ENCODE measurements at regions not wholly inside any gene's neighbourhood (a gene's known extent, or its start where the extent isn't known, plus 50 kb on each side); places are given as distances from the start of the nearest gene placed in this dataset.

GRCh38 chr12:4223273-4223845 is 50.2 kb upstream of the CCND2 start:
- peak; percentile 39 for DNase-seq

DNA sequence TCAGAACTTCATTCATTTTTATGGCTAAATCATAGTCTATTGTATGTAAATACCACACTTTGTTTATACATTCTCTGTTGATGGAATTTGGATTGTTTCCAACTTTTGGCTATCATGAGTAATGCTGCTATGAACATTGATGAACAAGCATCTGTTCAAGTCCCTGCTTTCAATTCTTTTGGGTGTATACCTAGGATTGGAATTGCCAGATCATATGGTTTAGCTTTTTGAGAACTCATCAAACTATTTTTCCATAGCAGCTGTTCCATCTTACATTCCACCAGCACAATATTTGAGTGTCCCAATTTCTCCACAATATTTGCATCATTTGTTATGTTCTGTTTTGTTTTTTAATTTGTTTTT is 52.3 kb upstream of the CCND2 start:
- DNase-seq = peak; percentile 78

DNA sequence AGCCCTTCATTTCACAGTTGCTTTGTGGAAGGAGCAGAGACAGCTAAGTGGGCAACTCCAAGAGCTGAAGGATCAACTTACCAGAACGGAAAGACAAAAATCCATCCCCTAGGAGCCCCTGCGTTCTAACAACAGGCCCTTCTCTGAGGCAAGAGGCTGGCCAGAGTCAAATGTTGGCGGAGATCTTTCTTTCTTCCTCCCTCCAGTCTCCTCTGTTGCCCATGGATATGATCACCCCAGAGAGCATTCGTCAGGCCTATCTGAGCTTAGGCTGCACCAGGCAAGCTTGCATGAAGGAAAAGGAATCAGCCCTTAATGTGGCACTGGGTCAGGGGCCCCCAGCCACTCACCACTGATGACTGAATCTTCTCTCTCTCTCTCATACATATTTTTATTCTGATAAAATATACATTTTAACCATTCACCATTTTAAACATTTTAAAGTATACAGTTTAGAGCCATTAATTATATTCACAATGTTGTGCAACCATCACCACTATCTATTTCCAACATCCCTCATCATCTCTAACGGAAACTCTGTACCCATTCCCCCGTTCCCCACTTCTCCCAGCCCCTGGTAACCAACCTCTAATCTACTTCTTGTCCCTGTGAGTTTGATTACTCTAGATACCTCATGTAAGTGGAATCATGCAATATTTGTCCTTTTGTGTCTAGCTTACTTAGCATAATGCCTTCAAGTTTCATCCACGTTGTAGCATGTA is 52.9 kb upstream of the CCND2 start:
- DNase-seq = peak; percentile 63

DNA sequence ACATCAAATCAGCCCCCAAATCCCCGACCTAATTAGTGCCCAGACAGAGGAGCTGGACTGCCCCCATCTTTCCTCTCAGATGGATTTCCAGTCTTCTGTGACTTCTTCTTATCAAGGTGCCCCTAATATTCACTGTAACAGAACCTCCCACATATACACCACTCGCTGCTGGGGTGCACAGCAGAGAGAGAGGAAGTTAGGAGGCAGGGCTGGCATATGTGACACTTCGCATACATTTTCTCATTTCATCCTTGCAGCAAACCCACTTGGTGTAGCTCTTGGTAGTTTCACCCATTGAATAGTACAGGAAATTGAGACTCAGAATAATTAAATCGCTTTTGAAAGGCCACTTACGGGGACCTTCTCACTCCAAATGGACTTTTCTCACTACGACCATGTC is 56.5 kb upstream of the CCND2 start:
- DNase-seq = peak; percentile 39

DNA sequence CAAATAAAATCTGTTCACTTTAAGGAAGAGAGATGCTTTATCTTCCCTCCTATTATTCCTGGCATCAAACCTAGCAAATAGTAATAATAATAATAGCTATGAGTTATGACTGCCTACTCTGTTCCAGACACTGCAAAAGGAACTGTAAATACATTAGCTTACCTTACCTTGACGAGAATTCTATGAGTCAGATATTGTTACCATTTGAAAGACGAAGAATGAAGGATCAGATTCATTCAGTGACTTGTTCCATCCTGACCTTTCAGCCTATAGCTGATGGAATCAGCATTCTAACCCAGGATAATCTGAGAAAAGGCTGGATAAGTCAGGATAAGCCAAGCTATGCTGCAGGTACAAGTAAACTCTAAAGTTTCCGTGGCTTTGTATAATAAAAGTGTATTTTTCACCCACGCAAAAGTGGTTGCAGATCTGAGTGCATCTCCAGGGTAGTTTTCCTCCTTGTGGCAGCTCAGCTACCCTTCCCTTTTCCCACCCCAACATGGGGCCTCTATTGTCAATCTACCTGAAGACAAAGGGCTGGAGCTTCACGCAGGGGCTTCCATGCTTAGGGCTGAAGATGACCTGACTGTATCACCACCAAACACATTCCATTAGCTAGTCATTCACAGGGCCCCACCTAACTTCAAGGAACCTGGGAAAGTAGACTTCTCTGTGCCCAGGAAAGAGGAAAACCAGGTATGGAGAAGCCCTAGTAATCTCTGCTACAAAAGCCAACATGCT is 57.2 kb upstream of the CCND2 start:
- no peak for DNase-seq

DNA sequence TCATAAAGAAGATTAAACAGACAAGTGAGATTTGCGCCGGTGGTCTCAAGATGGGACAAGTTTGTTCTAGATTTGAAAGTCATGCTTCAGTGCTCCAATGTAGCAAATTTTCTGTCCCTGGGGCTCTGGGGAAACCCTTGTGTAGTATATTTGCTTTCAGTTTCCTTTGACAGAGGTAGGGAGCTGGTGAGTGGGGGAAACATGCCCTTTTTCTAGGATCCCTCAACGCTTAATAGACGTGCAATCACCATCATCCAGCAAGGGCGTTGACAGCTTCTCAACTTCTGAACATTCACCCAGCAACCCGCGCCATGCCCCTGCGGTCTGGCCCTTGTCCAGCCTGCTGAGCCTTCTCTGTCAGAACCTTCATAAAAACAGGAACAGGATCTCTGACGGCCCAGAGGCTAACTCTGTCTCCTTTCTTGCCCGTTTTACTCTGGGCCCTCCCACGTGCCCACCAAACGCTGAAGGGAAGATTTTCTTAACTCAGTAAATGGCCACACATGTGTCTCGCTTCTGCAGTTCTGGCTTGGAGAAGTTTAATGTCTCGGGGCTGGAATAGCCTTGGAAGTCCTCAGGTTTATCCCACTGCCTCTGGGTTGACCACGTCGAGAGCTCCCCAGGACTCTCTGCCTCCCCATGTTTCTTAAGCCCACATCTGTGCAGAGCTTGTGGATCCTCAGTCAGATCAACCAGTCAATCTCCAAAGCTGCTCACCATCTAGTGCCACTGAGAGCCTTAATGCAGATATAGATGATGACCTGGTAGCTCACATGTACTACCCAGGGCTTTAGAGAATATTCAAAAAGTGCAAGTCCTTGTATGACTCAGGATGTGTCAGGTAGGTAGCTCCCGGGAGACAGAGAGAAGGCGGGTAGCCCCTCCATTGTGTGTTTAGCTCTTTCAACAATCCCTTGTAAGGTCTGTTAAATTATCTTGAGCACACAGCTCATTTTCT is 58.1 kb upstream of the CCND2 start:
- DNase-seq = peak; percentile 99

GRCh38 chr12:4214877-4215228 is 58.7 kb upstream of the CCND2 start:
- DNase-seq = no peak

- no peak for DNase-seq
These were observed 60.1 kb upstream of the CCND2 start for GRCh38 chr12:4213471-4213870.

DNA sequence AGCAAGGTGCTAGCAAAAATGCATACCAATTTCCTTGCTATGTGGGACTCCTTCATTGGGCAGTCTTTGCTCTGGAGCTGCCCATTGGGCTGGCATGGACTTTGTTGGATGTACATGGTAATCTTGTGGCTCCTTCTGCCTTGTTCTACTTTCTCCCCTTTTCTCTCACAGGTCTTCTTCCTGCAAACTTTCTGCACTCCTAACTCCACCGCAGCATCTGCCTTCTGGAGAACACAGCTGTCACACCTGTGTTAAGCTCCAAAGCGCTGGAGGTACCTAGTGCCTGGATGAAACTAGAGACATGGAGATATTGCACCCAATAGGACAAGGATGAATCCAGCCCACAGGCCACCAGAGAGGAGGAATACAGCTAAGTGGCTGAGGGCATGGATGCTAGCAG is 60.7 kb upstream of the CCND2 start:
- DNase-seq = no peak

DNA sequence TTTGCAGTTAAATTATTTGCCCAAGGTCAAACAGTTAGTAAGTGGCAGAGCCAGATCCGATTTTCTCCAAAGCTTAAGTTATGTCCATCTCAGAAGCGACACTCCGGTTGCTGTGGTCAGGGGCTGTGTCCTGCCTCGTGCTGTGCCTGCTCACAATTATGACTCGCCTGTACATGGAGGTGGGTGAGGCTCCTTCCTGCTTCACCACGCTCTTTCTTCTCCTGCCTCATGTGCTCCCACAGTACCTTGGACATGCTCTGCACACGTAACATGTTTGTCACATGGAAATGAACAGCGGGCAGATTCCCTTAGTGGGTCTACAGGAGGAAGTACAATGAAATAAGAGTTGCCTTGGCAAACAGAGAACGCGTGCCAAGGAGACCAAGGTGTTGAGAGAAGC is 62.2 kb upstream of the CCND2 start:
- DNase-seq = no peak

GRCh38 chr12:4210183-4210582 is 63.4 kb upstream of the CCND2 start:
- no peak for DNase-seq

- no peak for DNase-seq
These were observed 67.1 kb upstream of the CCND2 start for GRCh38 chr12:4206470-4206869.

GRCh38 chr12:4203772-4204376 is 69.7 kb upstream of the CCND2 start:
- peak; percentile 39 for DNase-seq

- no peak for DNase-seq
These were observed 70.6 kb upstream of the CCND2 start for GRCh38 chr12:4202918-4203317.

- DNase-seq = peak; percentile 38
These were observed 71.1 kb upstream of the CCND2 start for GRCh38 chr12:4202487-4202886.

DNA sequence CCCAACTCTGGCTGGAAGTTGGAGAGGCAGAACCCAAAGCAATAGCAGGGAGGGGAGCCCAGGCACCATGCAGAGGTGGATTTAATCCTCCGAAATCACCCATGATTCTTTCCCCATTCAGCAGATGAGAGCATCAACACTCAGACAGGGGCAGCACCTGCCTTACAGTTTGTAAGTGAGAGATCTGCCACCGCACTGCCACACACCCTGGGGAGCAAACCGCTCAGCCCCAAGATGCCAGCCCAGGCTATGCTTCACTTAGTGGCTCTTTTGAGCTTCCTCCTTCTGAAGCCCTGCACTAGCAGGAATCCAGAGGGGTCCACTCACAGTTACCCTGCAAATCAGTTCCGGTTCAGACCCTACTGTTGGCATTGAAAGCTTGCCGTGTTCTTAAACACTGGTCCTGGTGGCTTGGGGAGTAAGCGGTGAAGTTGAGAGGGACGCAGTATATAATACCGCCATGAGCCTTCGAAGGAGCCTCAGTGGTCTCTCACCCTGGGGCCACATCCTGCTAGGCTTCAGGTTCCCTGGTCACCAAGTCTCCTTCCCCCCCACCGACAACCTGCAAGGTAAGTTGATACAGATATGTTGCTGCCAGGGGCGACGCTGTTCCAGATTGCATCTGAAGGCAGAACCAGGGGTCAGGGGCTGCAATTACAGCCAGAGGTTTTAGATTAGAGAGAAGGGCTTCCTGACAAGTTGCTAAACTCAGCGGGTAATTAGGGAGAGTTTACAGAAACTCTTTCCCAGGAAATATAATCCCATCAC is 72.0 kb upstream of the CCND2 start:
- no peak for DNase-seq

DNA sequence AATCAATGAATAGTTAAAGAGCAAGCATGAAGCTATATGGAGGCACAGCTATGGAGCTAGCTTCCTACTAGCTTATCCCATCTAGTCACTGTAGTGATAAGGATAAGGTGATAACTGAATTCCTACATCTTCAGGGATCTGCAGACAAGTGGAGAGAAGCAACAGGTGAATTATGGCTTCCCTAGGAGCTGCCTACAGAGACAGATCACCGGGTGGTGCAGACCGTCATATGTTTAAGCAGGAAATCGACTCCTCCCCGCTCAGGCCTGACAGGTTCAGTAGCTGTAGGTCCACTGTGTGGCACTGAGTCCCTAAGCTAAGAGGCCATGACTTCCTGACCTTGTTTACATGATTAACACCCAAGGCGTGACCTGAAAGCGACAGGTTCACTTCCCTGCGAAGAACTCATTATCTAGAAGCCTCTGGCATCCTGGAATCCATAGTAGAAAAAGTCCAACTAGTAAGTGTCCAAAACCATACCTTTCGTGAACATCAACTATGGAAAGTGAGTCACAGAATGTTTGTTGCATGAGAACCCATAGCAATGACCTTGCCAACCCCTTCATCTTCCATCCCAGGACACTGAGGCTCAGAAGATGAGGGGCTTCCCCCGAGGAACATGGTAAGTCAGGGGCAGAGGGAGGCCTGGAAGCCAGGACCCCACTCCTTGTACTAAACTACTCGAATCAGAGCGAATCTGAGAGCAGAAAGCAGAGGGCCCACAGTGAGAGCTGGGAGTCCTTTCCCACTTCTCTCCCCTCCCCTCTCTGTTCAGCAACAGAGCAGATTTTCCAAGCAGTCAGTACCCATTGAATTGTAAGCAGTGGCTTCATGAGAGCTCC is 75.4 kb upstream of the CCND2 start:
- DNase-seq = no peak

DNA sequence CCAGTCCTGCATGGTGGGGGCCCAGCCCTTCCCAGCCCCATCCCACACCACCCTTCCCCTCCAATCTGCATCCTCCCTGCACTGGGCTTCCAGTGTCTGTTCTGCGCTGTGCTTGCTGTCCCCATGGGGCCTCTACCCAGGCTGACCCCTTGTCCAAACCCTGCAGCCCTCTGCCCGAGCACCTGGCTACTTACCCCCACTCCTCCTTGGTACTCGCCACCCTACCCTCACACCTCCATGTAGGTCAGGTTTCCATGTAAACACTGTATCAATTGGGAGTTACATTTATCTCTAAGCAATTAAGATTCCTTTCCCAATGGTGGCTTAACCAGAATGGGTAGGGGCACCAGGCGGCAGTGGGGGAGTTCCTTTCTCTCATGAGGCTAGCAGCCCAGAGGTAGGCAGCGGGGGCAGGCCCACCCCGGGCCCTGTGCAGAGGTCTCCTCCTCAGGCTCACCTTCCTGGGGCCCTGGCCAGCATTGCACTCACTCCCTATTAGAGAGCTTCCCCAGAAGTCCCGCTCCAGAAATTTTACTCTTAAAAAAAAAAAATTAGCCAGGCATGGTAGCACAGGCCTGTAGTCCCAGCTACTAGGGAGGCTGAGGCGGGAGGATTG is 76.6 kb upstream of the CCND2 start:
- DNase-seq = no peak

- no peak for DNase-seq
These were observed 78.9 kb upstream of the CCND2 start for GRCh38 chr12:4194668-4195067.

DNA sequence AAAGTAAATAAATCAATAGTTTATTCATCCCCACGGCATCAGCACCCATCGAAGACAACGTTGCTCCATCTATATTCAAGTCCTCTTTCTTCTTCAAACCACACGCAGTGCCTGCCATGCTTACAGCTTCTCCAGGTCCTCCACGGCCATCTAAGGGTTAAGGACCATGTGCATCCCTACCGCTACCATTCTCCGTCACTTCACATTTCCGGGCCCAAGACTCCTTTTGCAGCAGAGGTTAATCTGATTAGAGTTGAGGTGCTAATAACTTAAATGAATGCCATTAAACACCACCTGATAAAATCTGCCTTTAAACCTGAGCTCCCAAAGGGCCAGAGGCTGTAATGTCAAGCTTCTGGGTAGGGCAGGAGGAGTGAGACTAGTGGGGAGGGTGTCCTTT is 79.7 kb upstream of the CCND2 start:
- no peak for DNase-seq

DNA sequence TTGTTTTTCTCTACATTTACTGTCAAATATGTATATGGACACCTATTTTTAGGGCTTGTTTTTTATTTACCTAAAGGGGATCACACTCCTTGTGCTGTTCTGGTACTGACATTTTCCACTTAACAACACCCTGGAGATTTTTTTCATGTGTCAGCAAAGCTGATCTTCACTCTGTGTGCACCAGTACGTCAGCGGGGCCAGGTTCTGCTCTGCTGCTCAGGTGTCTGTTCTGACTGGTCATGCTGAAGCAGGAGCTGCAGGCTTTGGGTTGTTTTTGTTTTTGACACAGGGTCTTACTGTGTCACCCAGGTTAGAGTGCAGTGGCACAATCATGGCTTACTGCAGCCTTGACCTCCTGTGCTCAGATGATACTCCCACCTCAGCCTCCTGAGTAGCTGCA is 81.9 kb upstream of the CCND2 start:
- no peak for DNase-seq
